ENCODE measurements at regions not wholly inside any gene's neighbourhood (a gene's known extent, or its start where the extent isn't known, plus 50 kb on each side); places are given as distances from the start of the nearest gene placed in this dataset.
A peak's percentile ranks its signal among the peaks of the same experiment; 100 is the strongest.

GRCh38 chr15:81950841-81951414 lies 94.9 kb downstream of the MEX3B start:
- Mint-ChIP-seq H3K27ac (no peak overlapping the region), H3K27me3 (ENCODE audit: insufficient read depth) (no peaks in the 10 kb centered on the region), H3K4me3 (no peak overlapping the region), H3K36me3 (ENCODE audit: low read depth) (peaks cover 12% of the 10 kb centered on the region), H3K4me1 (peaks cover 14% of the 10 kb centered on the region), H3K9me3 (no peaks in the 10 kb centered on the region)
- Histone ChIP-seq H3K9me3 (ENCODE audit: control insufficient read depth, low read length) (no peaks in the 10 kb centered on the region), H3K27me3 (ENCODE audit: control insufficient read depth, insufficient read depth, low read length, poor library complexity, severe bottlenecking) (no peaks in the 10 kb centered on the region), H3K36me3 (ENCODE audit: control insufficient read depth, insufficient read depth, low read length) (no peaks in the 10 kb centered on the region), H3K4me3 (ENCODE audit: low read length) (peak overlapping the region; percentile 18), H3K4me1 (ENCODE audit: control insufficient read depth, insufficient read depth, low read length) (peaks cover 4% of the 10 kb centered on the region), H3K27ac (ENCODE audit: low read depth, low read length) (no peak overlapping the region), H3K9ac (ENCODE audit: extremely low read depth, low read length, poor library complexity, severe bottlenecking) (no peak overlapping the region)
- DNase-seq: no peak
- 77 to 85% methylated on average over 6 to 7 of the region's 7 CpGs for WGBS, 2 experiments (ENCODE audit: insufficient coverage in 1 of 2, insufficient read length in 1 of 2)
- TF ChIP-seq CTCF (conservative IDR thresholded peaks at IDR 0.05): no peak

GRCh38 chr15:81948751-81949150 lies 97.1 kb downstream of the MEX3B start:
- no peaks in the 10 kb centered on the region for H3K9me3 ChIP-seq (ENCODE audit: control insufficient read depth, low read length)
- no peak overlapping the region for H3K4me3 ChIP-seq (ENCODE audit: low read length)
- H3K9ac ChIP-seq (ENCODE audit: extremely low read depth, low read length, poor library complexity, severe bottlenecking): no peak overlapping the region
- H3K4me1 ChIP-seq (ENCODE audit: control insufficient read depth, insufficient read depth, low read length): peaks cover 7% of the 10 kb centered on the region
- Mint-ChIP-seq H3K36me3 (ENCODE audit: low read depth) (peaks cover 12% of the 10 kb centered on the region), H3K27ac (no peak overlapping the region), H3K4me3 (no peak overlapping the region), H3K27me3 (ENCODE audit: insufficient read depth) (peaks cover 2% of the 10 kb centered on the region), H3K4me1 (peaks cover 21% of the 10 kb centered on the region), H3K9me3 (no peaks in the 10 kb centered on the region)
- no peak for DNase-seq
- H3K27ac ChIP-seq (ENCODE audit: low read depth, low read length): no peak overlapping the region
- no peaks in the 10 kb centered on the region for H3K27me3 ChIP-seq (ENCODE audit: control insufficient read depth, insufficient read depth, low read length, poor library complexity, severe bottlenecking)
- no peak for TF ChIP-seq CTCF (conservative IDR thresholded peaks at IDR 0.05)
- H3K36me3 ChIP-seq (ENCODE audit: control insufficient read depth, insufficient read depth, low read length): no peaks in the 10 kb centered on the region
- WGBS, 2 experiments (ENCODE audit: insufficient coverage in 1 of 2, insufficient read length in 1 of 2): 95 to 97% methylated on average over 9 to 11 of the region's 11 CpGs

GRCh38 chr15:81948222-81948621 lies 97.6 kb downstream of the MEX3B start:
- Histone ChIP-seq H3K4me1 (ENCODE audit: control insufficient read depth, insufficient read depth, low read length) (peaks cover 7% of the 10 kb centered on the region), H3K9ac (ENCODE audit: extremely low read depth, low read length, poor library complexity, severe bottlenecking) (no peak overlapping the region), H3K27me3 (ENCODE audit: control insufficient read depth, insufficient read depth, low read length, poor library complexity, severe bottlenecking) (no peaks in the 10 kb centered on the region), H3K9me3 (ENCODE audit: control insufficient read depth, low read length) (no peaks in the 10 kb centered on the region), H3K4me3 (ENCODE audit: low read length) (no peak overlapping the region), H3K36me3 (ENCODE audit: control insufficient read depth, insufficient read depth, low read length) (no peaks in the 10 kb centered on the region), H3K27ac (ENCODE audit: low read depth, low read length) (no peak overlapping the region)
- Mint-ChIP-seq H3K27me3 (ENCODE audit: insufficient read depth) (peaks cover 2% of the 10 kb centered on the region), H3K9me3 (no peaks in the 10 kb centered on the region), H3K4me3 (no peak overlapping the region), H3K4me1 (peaks cover 21% of the 10 kb centered on the region), H3K27ac (no peak overlapping the region), H3K36me3 (ENCODE audit: low read depth) (peaks cover 9% of the 10 kb centered on the region)
- 96 to 100% methylated on average over 6 to 8 of the region's 8 CpGs for WGBS, 2 experiments (ENCODE audit: insufficient coverage in 1 of 2, insufficient read length in 1 of 2)
- TF ChIP-seq CTCF (conservative IDR thresholded peaks at IDR 0.05): no peak
- DNase-seq: no peak

All from endodermal cell (in vitro differentiated cells).